ENCODE measurements at regions not wholly inside any gene's neighbourhood (a gene's known extent, or its start where the extent isn't known, plus 50 kb on each side); places are given as distances from the start of the nearest gene placed in this dataset.

DNA sequence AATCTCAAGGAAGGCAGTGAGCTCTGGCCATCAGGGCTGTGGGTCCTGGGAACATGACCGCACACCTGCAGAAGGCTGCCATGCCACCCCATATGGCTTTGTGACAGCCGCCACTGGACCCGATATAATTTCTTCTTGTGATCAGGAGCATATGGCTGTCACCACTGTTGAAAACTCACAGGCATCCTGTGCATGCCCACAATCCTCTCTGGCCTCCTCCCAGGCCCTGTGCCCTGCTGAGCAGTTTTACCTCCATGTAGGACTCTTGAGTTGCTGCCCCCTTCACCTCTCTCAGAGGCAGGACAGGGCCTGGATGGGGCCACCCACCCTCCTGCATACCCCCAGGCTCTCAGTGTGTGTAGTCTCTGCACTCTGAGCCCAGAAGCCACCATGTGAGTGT, 391.9 kb upstream of the AKR1E2 start:
- TF ChIP-seq CTCF (IDR thresholded peaks at IDR 0.05; ENCODE audit: low read depth, low read length, missing input control): no peak
- no peak for TF ChIP-seq GABPA (IDR thresholded peaks at IDR 0.05 in 1 of 2, conservative IDR thresholded peaks at IDR 0.05 in 1 of 2)
- TF ChIP-seq REST (IDR thresholded peaks at IDR 0.05): no peak
- TF ChIP-seq, protein P1, sequence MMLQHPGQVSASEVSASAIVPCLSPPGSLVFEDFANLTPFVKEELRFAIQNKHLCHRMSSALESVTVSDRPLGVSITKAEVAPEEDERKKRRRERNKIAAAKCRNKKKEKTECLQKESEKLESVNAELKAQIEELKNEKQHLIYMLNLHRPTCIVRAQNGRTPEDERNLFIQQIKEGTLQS (IDR thresholded peaks at IDR 0.05): no peak
- no peak for TF ChIP-seq RAD21 (IDR thresholded peaks at IDR 0.05)
- TF ChIP-seq, protein P2, sequence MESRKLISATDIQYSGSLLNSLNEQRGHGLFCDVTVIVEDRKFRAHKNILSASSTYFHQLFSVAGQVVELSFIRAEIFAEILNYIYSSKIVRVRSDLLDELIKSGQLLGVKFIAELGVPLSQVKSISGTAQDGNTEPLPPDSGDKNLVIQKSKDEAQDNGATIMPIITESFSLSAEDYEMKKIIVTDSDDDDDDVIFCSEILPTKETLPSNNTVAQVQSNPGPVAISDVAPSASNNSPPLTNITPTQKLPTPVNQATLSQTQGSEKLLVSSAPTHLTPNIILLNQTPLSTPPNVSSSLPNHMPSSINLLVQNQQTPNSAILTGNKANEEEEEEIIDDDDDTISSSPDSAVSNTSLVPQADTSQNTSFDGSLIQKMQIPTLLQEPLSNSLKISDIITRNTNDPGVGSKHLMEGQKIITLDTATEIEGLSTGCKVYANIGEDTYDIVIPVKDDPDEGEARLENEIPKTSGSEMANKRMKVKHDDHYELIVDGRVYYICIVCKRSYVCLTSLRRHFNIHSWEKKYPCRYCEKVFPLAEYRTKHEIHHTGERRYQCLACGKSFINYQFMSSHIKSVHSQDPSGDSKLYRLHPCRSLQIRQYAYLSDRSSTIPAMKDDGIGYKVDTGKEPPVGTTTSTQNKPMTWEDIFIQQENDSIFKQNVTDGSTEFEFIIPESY (IDR thresholded peaks at IDR 0.05): no peak
- TF ChIP-seq JUND (IDR thresholded peaks at IDR 0.05): no peak

Measured in liver (tissue), 3 donors.